ENCODE measurements at regions not wholly inside any gene's neighbourhood (a gene's known extent, or its start where the extent isn't known, plus 50 kb on each side); places are given as distances from the start of the nearest gene placed in this dataset.
"Not testable (repeated sequence)": the region's sequence is repeated elsewhere in the genome, so short reads cannot be mapped to it uniquely, and the experiment has no call there.

DNA sequence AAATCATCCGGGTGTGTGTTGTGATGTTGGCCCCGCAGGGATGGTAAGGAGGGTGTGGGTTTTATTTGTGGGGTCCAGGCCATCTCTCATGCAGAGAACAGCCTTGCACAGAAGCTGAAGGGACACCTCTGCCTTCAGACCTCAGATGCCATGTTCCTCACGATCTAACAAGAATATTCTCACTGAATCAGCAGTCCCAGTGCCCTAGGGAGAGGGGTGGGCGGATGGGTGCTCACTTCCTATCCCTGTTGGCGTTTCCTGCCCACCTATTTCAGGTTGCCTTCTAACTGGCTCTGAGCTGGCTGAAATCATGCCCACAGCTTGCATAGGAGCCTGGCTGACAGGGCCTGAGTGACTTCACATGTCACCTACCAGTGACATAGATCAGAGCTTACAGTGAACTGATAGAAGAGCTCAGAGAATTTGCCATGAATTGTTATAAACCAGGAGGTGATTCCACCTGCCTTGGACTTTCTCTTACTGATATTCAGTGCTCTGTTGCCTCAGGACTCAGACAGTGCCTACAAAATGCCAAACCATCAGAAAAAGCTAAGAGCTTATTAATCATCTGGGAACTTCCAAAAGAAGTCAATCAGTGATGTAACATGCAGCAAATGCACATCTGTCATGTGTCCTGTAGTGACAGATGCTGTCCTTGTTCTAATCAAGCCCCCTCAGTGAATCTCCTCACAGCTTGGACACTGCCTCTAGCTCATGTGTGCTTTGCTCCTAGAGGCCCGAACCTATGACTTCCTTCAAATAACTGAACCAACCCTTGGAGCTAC, 186.8 kb upstream of the ADRA1D start:
- no peak for DNase-seq (ENCODE audit: low read depth in 2 of 2)

DNA sequence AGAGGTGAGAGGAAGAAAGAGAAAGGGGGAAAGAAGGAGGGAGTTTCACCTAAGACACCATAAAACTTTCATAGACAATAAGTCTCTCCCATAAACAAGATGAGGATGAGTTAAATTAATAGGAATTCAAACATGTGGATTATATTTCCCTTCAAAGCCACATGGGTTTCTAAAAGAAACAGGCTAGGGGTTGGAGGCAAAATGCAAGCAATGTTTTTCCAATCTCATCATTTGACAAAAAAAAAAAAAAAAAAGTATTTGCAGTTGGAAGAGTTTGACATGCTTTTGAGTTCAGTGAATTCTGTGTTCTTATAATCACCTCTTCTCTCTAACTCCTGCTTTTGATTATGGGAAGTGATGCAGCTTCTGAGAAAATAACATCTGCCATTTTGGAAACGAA, 186.1 kb upstream of the ADRA1D start:
- no peak for DNase-seq (ENCODE audit: low read depth in 2 of 2)

DNA sequence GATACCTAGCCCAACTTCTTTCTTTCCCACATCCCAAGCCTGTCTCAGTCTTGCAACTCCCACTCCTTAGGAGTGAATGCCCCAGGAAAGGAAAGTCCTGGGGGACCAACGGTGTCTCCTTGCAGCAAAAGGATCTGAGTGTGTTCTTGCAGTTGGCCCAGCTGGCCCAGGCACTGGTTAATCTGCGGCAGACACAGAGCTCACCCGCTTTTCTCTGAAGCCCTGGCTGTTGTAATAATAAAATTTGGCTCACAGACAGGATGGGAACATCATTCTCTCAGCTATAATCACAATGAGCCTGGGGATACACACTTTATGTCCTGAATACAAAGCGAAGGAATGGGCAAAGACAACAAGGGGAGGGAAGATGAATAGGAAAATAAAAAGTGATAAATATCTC, 185.6 kb upstream of the ADRA1D start:
- DNase-seq (ENCODE audit: low read depth in 2 of 2): no peak

DNA sequence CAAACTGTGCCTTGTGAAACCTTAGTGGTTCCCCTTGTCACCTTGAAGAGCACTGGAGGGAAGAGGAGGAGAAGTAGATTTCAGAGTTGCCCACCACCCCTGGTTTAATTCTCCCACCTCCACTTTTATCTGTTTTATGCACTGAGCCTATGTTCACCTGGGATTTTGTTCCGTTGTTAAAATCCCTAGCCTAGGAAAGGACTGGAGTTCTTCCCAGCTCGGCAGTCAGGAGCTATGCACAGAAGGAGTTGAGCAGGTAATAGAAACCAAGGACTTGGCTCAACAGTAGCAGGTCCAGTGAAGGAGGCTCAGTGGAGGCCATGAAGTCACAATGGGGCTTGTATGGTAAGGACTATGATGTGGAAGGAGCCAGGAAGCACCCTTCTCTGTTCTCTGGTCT, 182.4 kb upstream of the ADRA1D start:
- DNase-seq (ENCODE audit: low read depth in 2 of 2): no peak

DNA sequence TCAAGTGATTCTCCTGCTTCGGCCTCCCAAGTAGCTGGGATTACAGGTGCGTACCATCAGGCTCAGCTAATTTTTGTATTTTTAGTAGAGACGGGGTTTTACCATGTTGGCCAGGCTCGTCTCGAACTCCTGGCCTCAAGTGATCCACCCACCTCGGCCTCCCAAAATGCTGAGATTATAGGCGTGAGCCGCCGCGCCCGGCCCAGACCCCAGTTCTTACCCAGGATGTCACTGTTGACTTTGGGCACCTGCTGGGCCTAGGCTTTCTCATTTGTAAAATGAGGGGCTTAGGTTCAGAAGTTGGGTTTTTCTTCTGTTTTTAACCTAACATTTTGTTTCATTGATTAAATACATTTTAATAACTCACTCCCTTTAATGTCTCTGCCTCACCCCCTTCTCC, 181.7 kb upstream of the ADRA1D start:
- DNase-seq (ENCODE audit: low read depth in 2 of 2): not testable (repeated sequence)

DNA sequence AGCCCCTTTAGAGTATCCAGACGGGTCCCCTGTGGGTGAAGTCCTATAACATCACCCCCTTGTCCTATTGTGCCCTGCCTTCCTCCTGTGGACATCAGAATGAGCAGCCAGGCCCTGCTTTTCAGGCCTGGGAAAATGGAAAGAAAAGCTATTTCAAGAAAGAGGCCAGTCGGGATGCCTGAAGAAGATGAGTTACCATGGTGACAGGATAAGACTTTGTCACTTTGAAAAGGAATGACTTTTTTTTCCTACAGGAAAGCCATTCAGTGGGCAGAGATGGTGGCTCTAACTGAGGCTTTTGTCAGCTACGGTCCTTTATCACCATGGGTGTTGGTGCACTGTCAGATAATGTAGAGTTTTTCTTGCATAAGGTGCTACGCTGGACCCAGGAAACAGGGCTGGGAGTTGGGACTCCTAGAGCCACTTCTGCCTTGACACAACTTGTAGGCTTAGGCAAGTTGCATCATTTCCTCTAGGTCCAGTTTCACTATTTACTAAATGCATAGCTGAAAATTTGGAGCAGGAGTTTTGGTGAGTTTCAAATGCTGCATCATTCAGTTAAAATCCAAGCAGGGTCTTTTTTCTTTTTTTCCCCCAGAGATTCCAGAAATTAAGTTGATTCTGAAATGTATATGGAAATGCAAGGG, 179.0 kb upstream of the ADRA1D start:
- DNase-seq (ENCODE audit: low read depth in 2 of 2): no peak

DNA sequence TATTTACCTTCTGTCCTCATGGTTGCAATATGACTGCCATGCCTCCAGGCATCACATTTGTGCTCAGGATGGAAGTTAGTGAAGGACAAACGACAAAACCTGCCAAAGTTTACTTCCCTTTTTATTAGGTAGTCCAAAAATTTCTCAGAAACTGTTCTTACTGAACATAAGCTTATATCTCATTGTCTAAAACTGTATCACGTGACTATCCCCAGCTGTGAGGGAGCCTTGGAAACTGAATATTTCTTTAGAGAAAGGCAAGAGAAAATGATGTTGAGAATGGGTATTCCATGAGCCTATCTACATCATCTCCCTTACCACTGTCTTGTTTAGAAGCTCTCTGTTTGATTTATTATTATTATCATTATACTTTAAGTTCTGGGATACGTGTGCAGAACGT, 169.1 kb upstream of the ADRA1D start:
- no peak for DNase-seq (ENCODE audit: low read depth in 2 of 2)

DNA sequence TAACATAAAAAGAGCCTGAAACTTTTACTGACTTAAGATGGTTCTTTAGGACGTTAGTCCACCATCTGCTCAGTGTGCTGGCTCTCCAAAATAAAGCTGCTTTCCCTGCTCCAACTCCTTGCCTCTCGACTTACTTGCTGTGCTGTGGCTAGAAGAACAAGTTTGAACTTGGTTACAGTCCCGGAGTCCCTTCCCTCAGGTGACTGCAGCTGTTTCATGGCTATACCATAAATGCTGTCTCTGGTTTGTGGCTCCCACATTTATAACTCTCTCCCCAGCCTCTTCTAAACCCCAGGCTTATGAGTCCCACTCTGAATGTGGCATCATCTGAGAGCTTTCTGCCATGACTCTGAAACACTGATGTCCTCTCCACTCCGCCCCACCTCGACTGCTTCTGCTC, 166.2 kb upstream of the ADRA1D start:
- no peak for DNase-seq (ENCODE audit: low read depth in 2 of 2)

DNA sequence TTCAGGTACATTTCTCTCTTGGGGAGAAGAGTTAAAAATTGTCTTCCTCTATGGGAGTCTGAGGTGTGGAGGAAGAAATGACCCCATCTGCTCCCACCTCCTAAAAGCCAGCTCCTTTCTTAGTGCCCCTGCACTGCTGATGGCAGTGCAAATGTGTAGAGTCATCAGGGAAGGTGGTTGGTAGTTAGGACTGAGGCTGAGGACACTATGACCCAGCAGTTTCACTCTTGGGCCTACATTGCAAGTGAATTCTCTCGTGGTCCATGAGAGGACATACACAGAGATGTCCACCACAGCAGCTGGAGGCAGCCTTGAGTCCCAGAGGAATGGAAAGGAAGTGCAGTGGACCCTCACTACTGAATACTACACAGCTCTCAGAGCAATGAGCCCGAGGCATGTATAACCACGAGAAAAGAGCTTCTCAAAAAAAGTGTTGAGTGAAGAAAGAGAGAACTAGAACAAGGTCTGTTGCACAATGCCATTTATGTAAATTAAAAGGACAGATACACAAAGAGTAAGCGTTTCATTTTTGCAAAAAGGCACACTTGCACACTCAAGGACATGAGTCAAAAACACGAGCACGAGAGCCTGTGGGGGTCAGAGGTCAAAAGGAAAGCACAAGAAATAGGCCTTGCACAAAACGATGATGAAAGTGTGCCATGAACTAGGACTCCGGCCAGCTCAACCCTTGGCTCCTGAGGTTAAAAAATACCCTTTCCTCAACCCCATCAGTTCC, 164.4 kb upstream of the ADRA1D start:
- no peak for DNase-seq (ENCODE audit: low read depth in 2 of 2)

DNA sequence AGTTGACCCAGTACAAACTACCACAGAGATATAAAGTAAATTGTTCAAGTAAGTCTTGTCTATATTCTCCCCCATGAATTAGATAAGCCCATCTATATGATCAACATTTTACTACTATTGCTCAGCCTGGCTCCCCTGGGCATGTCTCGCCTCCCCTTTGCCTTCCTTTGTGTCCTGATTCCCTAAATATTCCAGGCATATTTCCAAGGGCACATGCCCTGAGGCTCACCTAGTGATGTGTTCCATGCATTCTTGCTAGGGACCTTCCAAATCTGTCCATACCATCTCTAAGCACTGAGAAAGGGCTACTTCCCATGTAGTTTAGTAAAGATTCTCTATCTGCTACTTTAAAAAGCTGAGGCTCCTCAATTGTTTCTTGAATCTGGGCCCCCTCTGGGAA, 163.1 kb upstream of the ADRA1D start:
- DNase-seq (ENCODE audit: low read depth in 2 of 2): no peak

DNA sequence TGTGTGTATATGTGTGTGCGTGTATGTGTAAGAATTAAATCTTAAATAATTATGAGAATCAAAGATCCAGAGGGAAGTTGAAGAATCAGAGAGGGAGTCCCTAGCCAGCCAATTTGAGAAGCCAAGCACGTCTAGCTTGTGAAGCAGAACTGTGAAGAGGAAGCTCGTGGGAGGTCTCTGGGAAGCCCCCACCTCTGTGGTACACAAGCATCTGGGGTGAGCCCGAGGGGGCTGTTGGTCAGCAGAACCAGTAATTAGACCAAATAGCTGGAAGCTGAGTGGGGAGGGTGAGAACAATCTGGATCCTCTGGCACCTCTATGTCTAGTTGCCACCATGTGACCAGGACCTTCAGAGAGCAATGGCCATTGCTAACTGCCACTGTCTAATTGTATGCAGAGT, 162.7 kb upstream of the ADRA1D start:
- DNase-seq (ENCODE audit: low read depth in 2 of 2): no peak

DNA sequence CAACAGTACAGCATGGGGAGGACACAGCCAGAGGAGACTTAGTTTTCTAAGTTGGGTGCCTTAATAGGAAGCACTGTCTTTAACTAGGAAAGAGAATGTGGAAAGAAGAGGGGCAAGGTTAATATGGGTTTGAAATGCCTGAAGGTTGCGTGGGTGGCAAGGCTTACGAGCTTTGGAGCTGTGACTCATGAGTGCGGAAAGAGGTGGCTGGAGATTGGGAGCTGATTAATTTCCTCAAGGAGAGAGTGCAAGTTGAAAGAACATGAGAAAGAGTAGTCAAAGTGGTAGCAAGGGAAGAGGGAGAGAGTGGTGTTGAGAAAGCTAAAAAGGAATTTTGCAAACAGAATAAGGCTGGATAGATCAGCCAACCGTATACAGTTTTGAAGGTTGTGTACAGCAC, 157.5 kb upstream of the ADRA1D start:
- DNase-seq (ENCODE audit: low read depth in 2 of 2): no peak

DNA sequence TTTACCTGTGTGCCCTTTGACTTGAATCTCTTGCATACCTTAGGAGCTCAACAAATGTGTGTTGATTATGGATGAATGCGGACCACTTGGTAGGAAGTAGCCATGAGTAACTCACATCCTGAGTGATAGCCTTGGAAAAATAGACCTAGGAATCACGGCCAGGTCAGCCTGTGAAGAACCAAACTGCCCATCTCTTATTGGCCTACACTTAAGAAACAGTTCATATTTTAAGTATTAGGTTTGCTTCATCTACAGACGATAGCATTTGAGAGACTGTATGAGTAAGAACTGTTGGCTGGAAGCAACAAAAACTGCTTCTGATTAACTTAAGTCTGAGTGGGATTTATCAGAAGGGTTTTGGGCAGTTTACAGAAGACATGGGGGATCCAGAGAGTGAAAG, 152.5 kb upstream of the ADRA1D start:
- DNase-seq (ENCODE audit: low read depth in 2 of 2): no peak

DNA sequence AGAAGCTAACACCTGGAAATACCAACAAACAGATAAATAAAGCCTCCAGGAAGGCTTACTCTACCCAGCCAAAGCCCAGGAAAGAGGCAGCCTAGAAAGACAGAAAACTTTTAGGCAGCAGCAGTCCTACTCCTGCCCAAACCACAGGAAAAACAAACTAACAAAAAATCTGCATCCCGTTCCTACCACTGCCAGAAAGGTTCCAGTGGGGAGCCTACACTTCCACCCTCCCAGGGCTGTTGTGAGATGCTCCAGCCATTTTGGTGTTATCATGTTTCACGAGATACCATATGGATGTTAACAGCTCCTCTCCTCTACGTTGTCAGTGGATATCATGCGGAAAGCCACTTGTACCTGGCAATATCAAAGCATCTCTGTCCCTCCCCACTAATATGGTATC, 135.9 kb upstream of the ADRA1D start:
- no peak for DNase-seq (ENCODE audit: low read depth in 2 of 2)

DNA sequence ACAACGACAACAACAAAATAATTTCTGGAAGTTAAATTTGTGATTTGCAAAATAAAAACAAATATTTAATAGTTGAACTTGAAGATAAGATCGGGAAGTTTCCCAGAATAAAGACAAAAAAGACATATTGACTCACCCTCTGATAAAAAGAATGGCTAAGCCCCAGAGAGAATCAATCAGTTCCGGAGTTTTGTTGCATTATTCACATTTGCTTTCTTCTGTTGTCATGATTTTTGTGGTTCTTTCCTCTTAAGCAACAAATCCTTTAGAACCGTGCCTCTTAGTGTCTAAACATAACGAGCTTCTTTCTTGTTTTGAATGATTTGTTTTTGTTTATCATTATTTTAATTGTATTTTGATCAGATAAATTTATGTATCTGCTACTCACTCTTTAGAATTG, 134.9 kb upstream of the ADRA1D start:
- DNase-seq (ENCODE audit: low read depth in 2 of 2): no peak

DNA sequence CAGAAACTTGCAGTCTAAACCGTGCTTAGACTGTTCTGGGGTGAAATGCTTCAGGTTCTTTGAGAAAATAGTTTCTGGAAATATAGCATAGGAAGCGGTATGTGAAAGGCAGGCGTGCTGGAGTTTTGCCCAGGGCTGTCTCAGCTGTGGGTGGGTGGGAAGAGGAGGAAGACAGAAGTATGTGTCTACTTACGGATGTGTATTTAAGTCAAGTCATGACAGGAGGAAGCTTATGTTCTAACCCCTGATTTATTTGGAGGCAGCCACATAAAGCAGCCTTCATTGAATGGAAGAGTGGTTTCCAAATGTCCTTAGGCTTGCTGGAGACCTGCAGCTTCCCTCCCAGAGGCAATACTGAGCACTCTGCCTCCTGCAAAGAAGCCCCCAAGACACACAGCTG, 126.8 kb upstream of the ADRA1D start:
- DNase-seq (ENCODE audit: low read depth in 2 of 2): no peak

DNA sequence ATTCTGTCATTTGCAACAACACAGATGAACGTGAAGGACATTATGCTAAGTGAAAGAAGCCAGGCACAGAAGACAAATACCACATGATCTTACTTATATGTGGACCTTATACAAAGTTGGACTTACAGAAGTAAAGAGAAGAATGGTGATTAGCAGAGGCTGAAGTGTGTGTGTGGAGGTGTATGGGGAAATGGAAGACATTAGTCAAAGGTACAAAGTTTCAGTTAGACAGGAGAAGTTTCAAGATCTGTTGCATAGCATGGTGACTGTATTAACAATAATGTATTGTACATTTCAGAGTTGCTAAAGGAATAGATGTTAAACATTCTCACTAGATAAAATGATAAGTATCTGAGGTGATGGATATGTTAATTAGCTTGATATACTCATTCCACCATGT, 124.4 kb upstream of the ADRA1D start:
- DNase-seq (ENCODE audit: low read depth in 2 of 2): no peak

DNA sequence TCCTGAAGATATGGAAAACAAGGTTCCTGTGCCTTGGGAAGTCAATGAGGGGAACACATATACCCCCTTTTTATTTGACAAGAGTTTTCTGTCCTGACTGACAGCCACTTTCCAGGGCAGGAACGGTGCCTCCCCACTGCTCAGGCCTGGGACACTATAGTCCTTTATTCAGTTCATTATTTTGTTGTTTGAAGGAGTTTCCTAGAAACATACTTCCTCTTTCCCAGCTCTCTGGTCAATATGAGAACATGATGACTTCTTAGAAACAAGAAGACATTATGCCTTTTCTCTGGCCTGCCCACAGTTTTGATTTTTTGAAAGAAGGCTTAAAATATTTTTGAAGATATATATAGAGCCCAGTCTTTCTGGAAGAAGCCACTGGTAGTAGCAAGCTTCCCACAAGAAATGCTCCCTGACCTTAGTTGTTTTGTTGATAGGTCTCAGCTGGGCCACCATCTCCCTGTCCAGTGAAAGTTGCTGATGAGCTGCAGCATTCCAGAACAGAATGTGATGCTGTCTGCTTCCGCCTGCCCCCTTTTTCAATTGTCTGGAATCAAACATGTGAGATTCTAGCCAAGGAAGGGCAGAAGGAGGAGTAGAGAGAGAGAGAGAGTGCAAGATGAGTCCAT, 122.7 kb upstream of the ADRA1D start:
- DNase-seq (ENCODE audit: low read depth in 2 of 2): no peak

DNA sequence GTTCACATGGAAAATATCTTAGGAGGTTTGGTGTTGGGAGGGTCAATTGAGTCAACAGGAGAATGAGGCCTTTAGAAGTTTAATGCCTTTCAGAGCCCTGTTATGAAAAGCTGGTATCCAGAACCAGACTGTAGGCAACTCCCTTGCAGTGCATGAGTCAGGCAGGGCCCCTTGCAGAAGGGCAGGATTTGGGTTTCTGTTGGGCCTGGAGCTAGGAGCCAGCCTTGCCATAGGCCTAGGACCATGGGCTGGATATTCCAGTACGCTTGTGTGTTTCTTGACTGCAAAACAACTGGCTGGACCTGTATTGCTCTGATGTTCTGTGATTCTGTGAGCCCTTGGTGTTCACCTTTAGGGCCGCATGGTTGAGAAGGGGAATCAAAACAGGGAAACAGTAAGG, 121.8 kb upstream of the ADRA1D start:
- no peak for DNase-seq (ENCODE audit: low read depth in 2 of 2)

DNA sequence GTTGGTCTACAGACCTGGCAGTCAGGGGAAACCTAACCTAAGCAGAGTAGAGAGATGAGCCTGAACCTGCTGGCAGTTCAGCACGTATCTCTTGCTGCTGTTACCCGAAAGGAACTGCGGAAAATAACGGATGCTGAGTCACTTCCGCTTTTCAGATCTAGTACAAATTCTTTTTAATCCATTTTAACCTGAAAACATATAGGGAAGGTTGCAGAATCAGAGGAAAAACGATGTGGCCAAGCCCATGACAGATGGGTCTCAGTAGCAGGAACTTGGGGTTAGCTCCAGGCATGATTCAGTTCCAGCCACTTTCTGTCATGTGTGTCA, 120.7 kb upstream of the ADRA1D start:
- DNase-seq (ENCODE audit: low read depth in 2 of 2): peak; percentile 25 to 39

DNA sequence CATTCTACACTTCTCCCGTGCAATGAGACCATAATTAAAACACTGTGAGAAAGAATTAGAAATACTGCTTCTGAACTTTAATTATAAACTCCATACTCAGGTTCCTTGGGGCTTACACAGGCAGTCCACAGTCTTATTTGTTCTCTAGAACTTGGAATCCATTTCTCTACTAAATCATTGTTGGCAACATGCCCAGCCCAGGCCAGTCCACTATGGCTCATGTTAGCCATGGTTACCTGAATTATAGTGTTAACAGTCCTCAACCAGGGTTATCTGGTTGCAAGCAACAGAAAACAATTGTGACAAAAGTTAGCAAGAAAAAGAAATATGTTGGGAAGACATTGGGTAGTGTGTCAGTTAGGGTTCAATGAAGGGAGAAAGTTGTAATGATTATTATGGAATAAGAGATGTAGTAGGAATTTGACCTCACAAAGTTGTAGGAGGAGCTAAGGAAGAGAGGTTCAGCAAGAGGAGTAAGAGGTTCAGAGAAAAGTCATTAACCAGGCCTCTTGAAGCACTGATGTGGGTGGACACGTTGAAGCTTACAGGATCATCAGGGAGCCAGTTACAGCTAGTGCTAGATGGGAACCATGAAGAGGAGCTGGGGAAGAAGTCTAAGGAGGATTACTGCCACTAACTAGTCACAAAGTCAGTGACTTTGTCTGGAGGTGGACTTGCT, 120.2 kb upstream of the ADRA1D start:
- DNase-seq (ENCODE audit: low read depth in 2 of 2): no peak

DNA sequence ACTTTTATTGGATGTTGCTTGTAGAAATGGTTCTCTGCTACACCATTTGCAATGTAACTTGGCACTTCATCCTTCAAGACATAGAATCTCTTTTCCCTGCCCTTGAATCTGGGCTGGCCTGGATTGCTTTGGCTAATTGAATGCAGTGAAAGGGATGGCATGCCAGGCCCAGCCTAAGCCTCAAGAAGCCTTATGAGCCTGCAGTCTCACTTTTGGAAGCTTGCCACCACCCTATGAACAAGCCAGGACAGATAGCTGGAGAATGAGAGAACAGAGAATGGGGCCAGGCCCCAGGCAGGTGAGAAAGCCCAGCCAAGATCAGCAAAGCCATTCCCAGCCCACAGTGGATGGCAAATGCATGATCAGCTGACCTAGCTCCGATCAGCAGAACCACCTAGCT, 117.0 kb upstream of the ADRA1D start:
- no peak for DNase-seq (ENCODE audit: low read depth in 2 of 2)

Data from stimulated activated CD4-positive, alpha-beta T cell treated with anti-CD3 and anti-CD28 coated beads, Interleukin-15, amount 100 ng/mL, for 48 hours (primary cell).